KMS-11 (cell line): ENCODE measurements at regions not wholly inside any gene's neighbourhood (a gene's known extent, or its start where the extent isn't known, plus 50 kb on each side); places are given as distances from the start of the nearest gene placed in this dataset.

ENCODE experiments used
- H2AFZ ChIP-seq: fragments of 200-600 bp; sonication (generic); 2 replicates; pipeline ENCODE4 v1.6.1; 2016; ENCODE audit warnings: antibody characterized with exemption, mixed run types, low read depth
- H3K27ac ChIP-seq: fragments of 200-600 bp; sonication (generic); 2 replicates; pipeline ENCODE4 v1.6.1; 2016; ENCODE audit warnings: mild to moderate bottlenecking, mixed run types
- H3K27me3 ChIP-seq: fragments of 200-600 bp; sonication (generic); 2 replicates; pipeline ENCODE4 v1.6.1; 2017; ENCODE audit warnings: mild to moderate bottlenecking, low read depth, mixed run types, moderate library complexity; ENCODE audit not compliant: insufficient read depth
- H3K36me3 ChIP-seq: fragments of 200-600 bp; sonication (generic); 2 replicates; pipeline ENCODE4 v1.6.1; 2017; ENCODE audit warnings: mild to moderate bottlenecking, mixed run types; ENCODE audit not compliant: insufficient read depth
- H3K4me1 ChIP-seq: fragments of 200-600 bp; sonication (generic); 2 replicates; pipeline ENCODE4 v1.6.1; 2016; ENCODE audit warnings: mild to moderate bottlenecking, low read depth, mixed run types; ENCODE audit not compliant: poor library complexity, severe bottlenecking
- H3K4me2 ChIP-seq: fragments of 200-600 bp; sonication (generic); 2 replicates; pipeline ENCODE4 v1.7.0; 2016; ENCODE audit warnings: mild to moderate bottlenecking, mixed run types
- H3K4me3 ChIP-seq: fragments of 200-600 bp; sonication (generic); IDR thresholded peaks from 2 replicates; pipeline ENCODE4 v1.6.1; 2017; ENCODE audit warnings: low read depth, low read length, mixed read lengths; ENCODE audit not compliant: insufficient read depth
- H3K79me2 ChIP-seq: fragments of 200-600 bp; sonication (generic); 2 replicates; pipeline ENCODE4 v1.6.1; 2016; ENCODE audit warnings: low read depth, mixed run types; ENCODE audit not compliant: insufficient read depth
- H3K9ac ChIP-seq: fragments of 200-600 bp; sonication (generic); 2 replicates; pipeline ENCODE4 v1.6.1; 2016; ENCODE audit warnings: mild to moderate bottlenecking, mixed run types
- H4K20me1 ChIP-seq: fragments of 200-600 bp; sonication (generic); 2 replicates; pipeline ENCODE4 v1.6.1; 2016; ENCODE audit warnings: mild to moderate bottlenecking, mixed run types; ENCODE audit not compliant: insufficient read depth
- CTCF ChIP-seq: fragments of 200-600 bp; sonication (generic); conservative IDR thresholded peaks from 2 replicates; pipeline ENCODE4 v1.6.1; 2017; ENCODE audit warnings: low read depth, mild to moderate bottlenecking, antibody characterized with exemption, low read length, moderate library complexity, mixed read lengths

- Histone ChIP-seq H3K27ac (no peak overlapping the region), H2AFZ (no peak overlapping the region), H4K20me1 (no peaks in the 10 kb centered on the region), H3K36me3 (no peaks in the 10 kb centered on the region), H3K4me3 (no peak overlapping the region), H3K4me1 (no peaks in the 10 kb centered on the region), H3K4me2 (no peak overlapping the region), H3K79me2 (no peaks in the 10 kb centered on the region), H3K9ac (no peak overlapping the region), H3K27me3 (no peaks in the 10 kb centered on the region)
- TF ChIP-seq CTCF, result no peak
Measured at GRCh38 chr2:22196806-22197205, 1073.0 kb downstream of the TDRD15 start.

GRCh38 chr2:22198381-22199283, 1074.9 kb downstream of the TDRD15 start:
- Histone ChIP-seq H3K27me3 (no peaks in the 10 kb centered on the region), H3K4me1 (no peaks in the 10 kb centered on the region), H3K27ac (no peak overlapping the region), H3K9ac (no peak overlapping the region), H4K20me1 (no peaks in the 10 kb centered on the region), H3K4me2 (no peak overlapping the region), H3K79me2 (no peaks in the 10 kb centered on the region), H3K36me3 (no peaks in the 10 kb centered on the region), H2AFZ (no peak overlapping the region), H3K4me3 (no peak overlapping the region)
- TF ChIP-seq CTCF, result no peak

GRCh38 chr2:22199994-22200393, 1076.2 kb downstream of the TDRD15 start:
- H3K4me1 ChIP-seq, result no peaks in the 10 kb centered on the region
- H2AFZ ChIP-seq, result no peak overlapping the region
- H3K36me3 ChIP-seq, result no peaks in the 10 kb centered on the region
- no peaks in the 10 kb centered on the region for H4K20me1 ChIP-seq
- H3K27me3 ChIP-seq, result no peaks in the 10 kb centered on the region
- H3K4me3 ChIP-seq, result no peak overlapping the region
- no peak overlapping the region for H3K4me2 ChIP-seq
- no peak for TF ChIP-seq CTCF
- no peaks in the 10 kb centered on the region for H3K79me2 ChIP-seq
- H3K27ac ChIP-seq, result no peak overlapping the region
- no peak overlapping the region for H3K9ac ChIP-seq

GRCh38 chr2:22209545-22209944, 1085.8 kb downstream of the TDRD15 start:
- Histone ChIP-seq H3K36me3 (no peaks in the 10 kb centered on the region), H2AFZ (no peak overlapping the region), H3K27me3 (no peaks in the 10 kb centered on the region), H4K20me1 (no peaks in the 10 kb centered on the region), H3K4me3 (no peak overlapping the region), H3K9ac (no peak overlapping the region), H3K79me2 (no peaks in the 10 kb centered on the region), H3K4me2 (no peak overlapping the region), H3K4me1 (no peaks in the 10 kb centered on the region), H3K27ac (no peak overlapping the region)
- no peak for TF ChIP-seq CTCF
